BE2C (cell line): ENCODE measurements at regions not wholly inside any gene's neighbourhood (a gene's known extent, or its start where the extent isn't known, plus 50 kb on each side); places are given as distances from the start of the nearest gene placed in this dataset.

Experiments
- DNase-seq: peaks from one replicate; pipeline ENCODE4 v3.0.0-alpha.2; 2020
- H3K27me3 ChIP-seq: fragments of 250-450 bp; sonication (Bioruptor Pico); 2 replicates; pipeline ENCODE4 v1.5.1; 2020; ENCODE audit warnings: mild to moderate bottlenecking
- H3K36me3 ChIP-seq: fragments of 250-450 bp; sonication (Bioruptor Pico); 2 replicates; pipeline ENCODE4 v1.5.1; 2020; ENCODE audit warnings: mild to moderate bottlenecking
- H3K4me1 ChIP-seq: fragments of 250-450 bp; sonication (Bioruptor Pico); 2 replicates; pipeline ENCODE4 v1.5.1; 2020
- H3K4me3 ChIP-seq: 2 replicates; pipeline ENCODE4 v1.5.1; 2011; ENCODE audit warnings: low read depth, low read length
- H3K9me3 ChIP-seq: fragments of 250-450 bp; sonication (Bioruptor Pico); 2 replicates; pipeline ENCODE4 v1.5.1; 2020
- TF ChIP-seq, protein P1 (sequence below): IDR thresholded peaks from 2 replicates; pipeline ENCODE4 v1.5.1; 2012; ENCODE audit warnings: mild to moderate bottlenecking, low read depth, low read length

GRCh38 chr13:22451327-22451741, 729.4 kb upstream of the SGCG start:
- no peaks in the 10 kb centered on the region for H3K27me3 ChIP-seq
- DNase-seq = no peak
- H3K4me1 ChIP-seq = no peaks in the 10 kb centered on the region
- H3K36me3 ChIP-seq = no peaks in the 10 kb centered on the region
- TF ChIP-seq, protein P1, sequence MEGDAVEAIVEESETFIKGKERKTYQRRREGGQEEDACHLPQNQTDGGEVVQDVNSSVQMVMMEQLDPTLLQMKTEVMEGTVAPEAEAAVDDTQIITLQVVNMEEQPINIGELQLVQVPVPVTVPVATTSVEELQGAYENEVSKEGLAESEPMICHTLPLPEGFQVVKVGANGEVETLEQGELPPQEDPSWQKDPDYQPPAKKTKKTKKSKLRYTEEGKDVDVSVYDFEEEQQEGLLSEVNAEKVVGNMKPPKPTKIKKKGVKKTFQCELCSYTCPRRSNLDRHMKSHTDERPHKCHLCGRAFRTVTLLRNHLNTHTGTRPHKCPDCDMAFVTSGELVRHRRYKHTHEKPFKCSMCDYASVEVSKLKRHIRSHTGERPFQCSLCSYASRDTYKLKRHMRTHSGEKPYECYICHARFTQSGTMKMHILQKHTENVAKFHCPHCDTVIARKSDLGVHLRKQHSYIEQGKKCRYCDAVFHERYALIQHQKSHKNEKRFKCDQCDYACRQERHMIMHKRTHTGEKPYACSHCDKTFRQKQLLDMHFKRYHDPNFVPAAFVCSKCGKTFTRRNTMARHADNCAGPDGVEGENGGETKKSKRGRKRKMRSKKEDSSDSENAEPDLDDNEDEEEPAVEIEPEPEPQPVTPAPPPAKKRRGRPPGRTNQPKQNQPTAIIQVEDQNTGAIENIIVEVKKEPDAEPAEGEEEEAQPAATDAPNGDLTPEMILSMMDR = no peak
- H3K4me3 ChIP-seq = no peak overlapping the region
- H3K9me3 ChIP-seq = no peaks in the 10 kb centered on the region

- H3K4me3 ChIP-seq = no peak overlapping the region
- no peaks in the 10 kb centered on the region; the same call in 1 of the 2 replicates for H3K9me3 ChIP-seq
- no peaks in the 10 kb centered on the region for H3K27me3 ChIP-seq
- H3K4me1 ChIP-seq = no peaks in the 10 kb centered on the region
- no peaks in the 10 kb centered on the region for H3K36me3 ChIP-seq
- DNase-seq = no peak
- TF ChIP-seq, protein P1 = no peak
Observed at GRCh38 chr13:22454586-22454985, 726.2 kb upstream of the SGCG start.

- no peaks in the 10 kb centered on the region for H3K4me1 ChIP-seq
- H3K27me3 ChIP-seq = no peaks in the 10 kb centered on the region
- TF ChIP-seq, protein P1 = no peak
- no peaks in the 10 kb centered on the region; the same call in 1 of the 2 replicates for H3K9me3 ChIP-seq
- no peaks in the 10 kb centered on the region for H3K36me3 ChIP-seq
- DNase-seq = no peak
- H3K4me3 ChIP-seq = no peak overlapping the region
Observed at GRCh38 chr13:22455036-22455435, 725.7 kb upstream of the SGCG start.

GRCh38 chr13:22461854-22462490, 718.8 kb upstream of the SGCG start:
- DNase-seq = no peak
- TF ChIP-seq, protein P1 = no peak

GRCh38 chr13:22463089-22463488, 717.7 kb upstream of the SGCG start:
- no peak for DNase-seq
- Histone ChIP-seq H3K4me3 (no peak overlapping the region), H3K36me3 (no peaks in the 10 kb centered on the region), H3K9me3 (no peaks in the 10 kb centered on the region; the same call in 1 of the 2 replicates), H3K4me1 (no peaks in the 10 kb centered on the region), H3K27me3 (no peaks in the 10 kb centered on the region)
- TF ChIP-seq, protein P1 = no peak

More at GRCh38 chr13:22461854-22462490, 718.8 kb upstream of the SGCG start:
- Histone ChIP-seq H3K9me3 (no peaks in the 10 kb centered on the region; the same call in 1 of the 2 replicates), H3K4me1 (no peaks in the 10 kb centered on the region), H3K36me3 (no peaks in the 10 kb centered on the region), H3K27me3 (no peaks in the 10 kb centered on the region), H3K4me3 (no peak overlapping the region)

GRCh38 chr13:22468045-22468444, 712.7 kb upstream of the SGCG start:
- DNase-seq = no peak
- H3K36me3 ChIP-seq = no peaks in the 10 kb centered on the region
- H3K4me1 ChIP-seq = no peaks in the 10 kb centered on the region
- H3K9me3 ChIP-seq = no peaks in the 10 kb centered on the region
- no peaks in the 10 kb centered on the region for H3K27me3 ChIP-seq
- H3K4me3 ChIP-seq = no peak overlapping the region
- TF ChIP-seq, protein P1 = no peak
